ENCODE measurements at regions not wholly inside any gene's neighbourhood (a gene's known extent, or its start where the extent isn't known, plus 50 kb on each side); places are given as distances from the start of the nearest gene placed in this dataset.
"Not testable (repeated sequence)": the region's sequence is repeated elsewhere in the genome, so short reads cannot be mapped to it uniquely, and the experiment has no call there.

GRCh38 chr12:93008044-93008778 is 79.1 kb upstream of the EEA1 start:
- no peak overlapping the region for H3K4me3 ChIP-seq (ENCODE audit: low read length)
- no peaks in the 10 kb centered on the region for H3F3A ChIP-seq (ENCODE audit: control insufficient read depth, insufficient read depth)
- H3K9me3 ChIP-seq (ENCODE audit: control insufficient read depth, insufficient read depth, low read length), result no peaks in the 10 kb centered on the region
- TF ChIP-seq, protein P1, sequence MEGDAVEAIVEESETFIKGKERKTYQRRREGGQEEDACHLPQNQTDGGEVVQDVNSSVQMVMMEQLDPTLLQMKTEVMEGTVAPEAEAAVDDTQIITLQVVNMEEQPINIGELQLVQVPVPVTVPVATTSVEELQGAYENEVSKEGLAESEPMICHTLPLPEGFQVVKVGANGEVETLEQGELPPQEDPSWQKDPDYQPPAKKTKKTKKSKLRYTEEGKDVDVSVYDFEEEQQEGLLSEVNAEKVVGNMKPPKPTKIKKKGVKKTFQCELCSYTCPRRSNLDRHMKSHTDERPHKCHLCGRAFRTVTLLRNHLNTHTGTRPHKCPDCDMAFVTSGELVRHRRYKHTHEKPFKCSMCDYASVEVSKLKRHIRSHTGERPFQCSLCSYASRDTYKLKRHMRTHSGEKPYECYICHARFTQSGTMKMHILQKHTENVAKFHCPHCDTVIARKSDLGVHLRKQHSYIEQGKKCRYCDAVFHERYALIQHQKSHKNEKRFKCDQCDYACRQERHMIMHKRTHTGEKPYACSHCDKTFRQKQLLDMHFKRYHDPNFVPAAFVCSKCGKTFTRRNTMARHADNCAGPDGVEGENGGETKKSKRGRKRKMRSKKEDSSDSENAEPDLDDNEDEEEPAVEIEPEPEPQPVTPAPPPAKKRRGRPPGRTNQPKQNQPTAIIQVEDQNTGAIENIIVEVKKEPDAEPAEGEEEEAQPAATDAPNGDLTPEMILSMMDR (IDR thresholded peaks at IDR 0.05; ENCODE audit: low read depth, low read length, poor library complexity, severe bottlenecking), result no peak
- TF ChIP-seq EZH2phosphoT487 (IDR thresholded peaks at IDR 0.05; ENCODE audit: borderline replicate concordance, low read length), result no peak
- H4K20me1 ChIP-seq (ENCODE audit: control insufficient read depth, insufficient read depth, low read depth, low read length), result no peaks in the 10 kb centered on the region
- H3K27ac ChIP-seq (ENCODE audit: low read depth, low read length), result no peak overlapping the region
- H3K79me2 ChIP-seq (ENCODE audit: control insufficient read depth, low read length), result no peaks in the 10 kb centered on the region
- H3K9me2 ChIP-seq (replicated peaks; ENCODE audit: control insufficient read depth, low read length), result no peaks in the 10 kb centered on the region
- no peak overlapping the region for H3K4me2 ChIP-seq (ENCODE audit: low read length)
- no peaks in the 10 kb centered on the region for H3K4me1 ChIP-seq (ENCODE audit: control insufficient read depth, low read length)
- no peaks in the 10 kb centered on the region for H3K36me3 ChIP-seq (ENCODE audit: control insufficient read depth, low read length)
- H3K27me3 ChIP-seq (ENCODE audit: control insufficient read depth, low read length), result 0 out of 2 replicates have a peak, but pooled peaks cover 4% of the 10 kb centered on the region

- not testable (repeated sequence) for H3K79me2 ChIP-seq (ENCODE audit: control insufficient read depth, low read length); H3K27ac ChIP-seq (ENCODE audit: low read depth, low read length); H3K4me3 ChIP-seq (ENCODE audit: low read length); H3K9me2 ChIP-seq (replicated peaks; ENCODE audit: control insufficient read depth, low read length); H3K4me1 ChIP-seq (ENCODE audit: control insufficient read depth, low read length); H3F3A ChIP-seq (ENCODE audit: control insufficient read depth, insufficient read depth); H4K20me1 ChIP-seq (ENCODE audit: control insufficient read depth, insufficient read depth, low read depth, low read length); H3K9me3 ChIP-seq (ENCODE audit: control insufficient read depth, insufficient read depth, low read length); H3K4me2 ChIP-seq (ENCODE audit: low read length); H3K36me3 ChIP-seq (ENCODE audit: control insufficient read depth, low read length); H3K27me3 ChIP-seq (ENCODE audit: control insufficient read depth, low read length)
These were observed 79.8 kb upstream of the EEA1 start for GRCh38 chr12:93008880-93009279.

GRCh38 chr12:93009533-93009932 is 80.4 kb upstream of the EEA1 start:
- TF ChIP-seq, protein P1 (IDR thresholded peaks at IDR 0.05; ENCODE audit: low read depth, low read length, poor library complexity, severe bottlenecking), result no peak
- H3K4me3 ChIP-seq (ENCODE audit: low read length), result no peak overlapping the region
- no peaks in the 10 kb centered on the region for H3K9me3 ChIP-seq (ENCODE audit: control insufficient read depth, insufficient read depth, low read length)
- H3K27me3 ChIP-seq (ENCODE audit: control insufficient read depth, low read length), result 0 out of 2 replicates have a peak, but pooled peaks cover 4% of the 10 kb centered on the region
- H3K36me3 ChIP-seq (ENCODE audit: control insufficient read depth, low read length), result no peaks in the 10 kb centered on the region
- H3K4me1 ChIP-seq (ENCODE audit: control insufficient read depth, low read length), result no peaks in the 10 kb centered on the region
- H3K79me2 ChIP-seq (ENCODE audit: control insufficient read depth, low read length), result no peaks in the 10 kb centered on the region
- no peak overlapping the region for H3K4me2 ChIP-seq (ENCODE audit: low read length)
- no peaks in the 10 kb centered on the region for H4K20me1 ChIP-seq (ENCODE audit: control insufficient read depth, insufficient read depth, low read depth, low read length)
- no peak overlapping the region for H3K27ac ChIP-seq (ENCODE audit: low read depth, low read length)
- H3K9me2 ChIP-seq (replicated peaks; ENCODE audit: control insufficient read depth, low read length), result no peaks in the 10 kb centered on the region
- no peaks in the 10 kb centered on the region for H3F3A ChIP-seq (ENCODE audit: control insufficient read depth, insufficient read depth)

DNA sequence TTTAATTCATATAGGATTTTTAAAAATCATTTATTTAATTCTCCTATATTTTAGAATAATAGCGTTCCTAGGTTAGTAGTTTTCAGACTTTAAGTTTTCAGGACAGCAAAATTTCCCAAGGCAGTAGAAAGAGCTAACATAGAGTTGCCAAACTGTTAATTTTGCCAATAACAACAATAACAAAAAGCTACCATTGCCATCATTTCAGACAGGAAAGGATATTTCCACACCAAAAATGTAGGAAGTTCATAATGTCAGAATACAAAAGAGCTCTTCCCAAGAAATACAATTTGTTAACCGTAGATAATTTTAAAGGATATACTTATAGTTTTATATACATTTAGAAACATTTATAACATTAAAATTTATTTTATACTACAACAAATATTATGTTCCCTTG is 81.4 kb upstream of the EEA1 start:
- no peaks in the 10 kb centered on the region for H3K9me2 ChIP-seq (replicated peaks; ENCODE audit: control insufficient read depth, low read length)
- 0 out of 2 replicates have a peak, but pooled peaks cover 4% of the 10 kb centered on the region for H3K27me3 ChIP-seq (ENCODE audit: control insufficient read depth, low read length)
- no peak overlapping the region for H3K4me3 ChIP-seq (ENCODE audit: low read length)
- H4K20me1 ChIP-seq (ENCODE audit: control insufficient read depth, insufficient read depth, low read depth, low read length), result no peaks in the 10 kb centered on the region
- TF ChIP-seq, protein P1 (IDR thresholded peaks at IDR 0.05; ENCODE audit: low read depth, low read length, poor library complexity, severe bottlenecking), result no peak
- TF ChIP-seq EZH2phosphoT487 (IDR thresholded peaks at IDR 0.05; ENCODE audit: borderline replicate concordance, low read length), result no peak
- no peaks in the 10 kb centered on the region for H3K79me2 ChIP-seq (ENCODE audit: control insufficient read depth, low read length)
- H3K4me2 ChIP-seq (ENCODE audit: low read length), result no peak overlapping the region
- no peaks in the 10 kb centered on the region for H3K36me3 ChIP-seq (ENCODE audit: control insufficient read depth, low read length)
- H3K9me3 ChIP-seq (ENCODE audit: control insufficient read depth, insufficient read depth, low read length), result no peaks in the 10 kb centered on the region
- H3F3A ChIP-seq (ENCODE audit: control insufficient read depth, insufficient read depth), result no peaks in the 10 kb centered on the region
- H3K27ac ChIP-seq (ENCODE audit: low read depth, low read length), result no peak overlapping the region
- no peaks in the 10 kb centered on the region for H3K4me1 ChIP-seq (ENCODE audit: control insufficient read depth, low read length)

Measured in DOHH2 (cell line).